Caco-2 (cell line): ENCODE measurements at regions not wholly inside any gene's neighbourhood (a gene's known extent, or its start where the extent isn't known, plus 50 kb on each side); places are given as distances from the start of the nearest gene placed in this dataset.

ENCODE experiments used
- BruUV-seq: library from RNA; stranded (reverse); fragments of 400-500 nt; replicated peaks from 2 replicates; lab custom pipeline; 2021; lab: Mats Ljungman, UMichigan
- CTCF ChIA-PET: fragments of 300-600 bp; sonication (Branson Sonifier 250); formaldehyde crosslinking; loops from one replicate; lab custom pipeline; 2022; ENCODE audit warnings: antibody characterized with exemption; lab: Charles Lee
- POLR2A ChIA-PET: fragments of 300-600 bp; sonication (Branson Sonifier 250); formaldehyde crosslinking; loops from one replicate; lab custom pipeline; 2022; ENCODE audit warnings: antibody characterized with exemption; lab: Charles Lee
- DNase-seq, 2 experiments: peaks; one replicate each; pipeline versions ENCODE4 v3.0.0 to v3.0.0-alpha.2; 2020 to 2022
- H3K27me3 ChIP-seq: replicated peaks from 2 replicates; pipeline ENCODE4 v1.6.0; 2011; ENCODE audit warnings: low read length; ENCODE audit not compliant: control insufficient read depth, insufficient read depth
- H3K36me3 ChIP-seq: 2 replicates; pipeline ENCODE4 v1.5.1; 2011; ENCODE audit warnings: low read length; ENCODE audit not compliant: control insufficient read depth, insufficient read depth
- H3K4me1 ChIP-seq: fragments of 250-450 bp; sonication (Bioruptor Pico); 2 replicates; pipeline ENCODE4 v1.5.1; 2020; ENCODE audit warnings: mild to moderate bottlenecking
- H3K4me3 ChIP-seq: 2 replicates; pipeline ENCODE4 v1.5.1; 2011; ENCODE audit warnings: low read depth, mild to moderate bottlenecking, control low read depth, low read length
- H3K9me3 ChIP-seq: fragments of 250-450 bp; sonication (Bioruptor Pico); 2 replicates; pipeline ENCODE4 v1.5.1; 2020; ENCODE audit warnings: mild to moderate bottlenecking, moderate library complexity
- H3K27ac Mint-ChIP-seq: one replicate; pipeline ENCODE4 v1.8.0; 2022; ENCODE audit warnings: mixed read lengths; ENCODE audit not compliant: unreplicated experiment
- H3K27me3 Mint-ChIP-seq: one replicate; pipeline ENCODE4 v1.8.0; 2022; ENCODE audit warnings: mixed read lengths; ENCODE audit not compliant: insufficient read depth, unreplicated experiment
- H3K36me3 Mint-ChIP-seq: one replicate; pipeline ENCODE4 v1.8.0; 2022; ENCODE audit warnings: mild to moderate bottlenecking, mixed read lengths; ENCODE audit not compliant: insufficient read depth, unreplicated experiment
- H3K4me1 Mint-ChIP-seq: one replicate; pipeline ENCODE4 v1.8.0; 2022; ENCODE audit warnings: low read depth, mixed read lengths; ENCODE audit not compliant: unreplicated experiment
- H3K4me3 Mint-ChIP-seq: one replicate; pipeline ENCODE4 v1.8.0; 2022; ENCODE audit warnings: mild to moderate bottlenecking, moderate library complexity, mixed read lengths; ENCODE audit not compliant: unreplicated experiment
- H3K9me3 Mint-ChIP-seq: one replicate; pipeline ENCODE4 v1.8.0; 2022; ENCODE audit warnings: mixed read lengths; ENCODE audit not compliant: unreplicated experiment
- CTCF ChIP-seq, 2 experiments: fragments of 200-600 bp in 1 of 2; IDR thresholded peaks; 1 replicate in 1 of 2; 2 replicates in 1 of 2; pipeline versions ENCODE4 v1.5.1 to v1.8.0; 2011 to 2022; ENCODE audit warnings: antibody characterized with exemption in 1 of 2, control low read depth in 1 of 2, inconsistent platforms in 1 of 2, low read depth in 1 of 2, low read length in 1 of 2, mild to moderate bottlenecking in 1 of 2, moderate library complexity in 1 of 2; ENCODE audit not compliant: insufficient read depth in 1 of 2, severe bottlenecking in 1 of 2, unreplicated experiment in 1 of 2
- intact Hi-C: fragments of 100-400 bp; cut with micrococcal nuclease; formaldehyde crosslinking; loops from one replicate; pipeline ENCODE4 v1.10.0; 2022; ENCODE audit not compliant: unreplicated experiment

GRCh38 chr12:115017346-115017745 lies 333.4 kb upstream of the TBX3 start:
- Histone ChIP-seq H3K27me3 (no peaks in the 10 kb centered on the region), H3K4me1 (no peaks in the 10 kb centered on the region), H3K9me3 (no peaks in the 10 kb centered on the region), H3K36me3 (no peaks in the 10 kb centered on the region), H3K4me3 (no peak overlapping the region)
- POLR2A ChIA-PET: no interaction called here
- no peak for DNase-seq
- Mint-ChIP-seq H3K27me3 (peaks cover 4% of the 10 kb centered on the region), H3K4me3 (no peak overlapping the region), H3K4me1 (peaks cover 6% of the 10 kb centered on the region), H3K9me3 (peaks cover 12% of the 10 kb centered on the region), H3K27ac (no peak overlapping the region), H3K36me3 (peaks cover 4% of the 10 kb centered on the region)
- TF ChIP-seq CTCF (IDR thresholded peaks at IDR 0.05; ENCODE audit: insufficient read depth in 1 of 2, low read depth in 1 of 2, low read length in 1 of 2, severe bottlenecking in 1 of 2, unreplicated experiment in 1 of 2): no peak
- intact Hi-C loops: no loop called here
- CTCF ChIA-PET: no interaction called here
- no TSS peak for BruUV-seq

GRCh38 chr12:115013236-115013981 lies 329.4 kb upstream of the TBX3 start:
- H3K36me3 Mint-ChIP-seq: peaks cover 4% of the 10 kb centered on the region
- Histone ChIP-seq H3K4me3 (no peak overlapping the region), H3K27me3 (no peaks in the 10 kb centered on the region), H3K9me3 (no peaks in the 10 kb centered on the region), H3K36me3 (no peaks in the 10 kb centered on the region), H3K4me1 (no peaks in the 10 kb centered on the region)
- intact Hi-C loops: no loop called here
- CTCF ChIA-PET: no interaction called here
- no TSS peak for BruUV-seq
- POLR2A ChIA-PET: no interaction called here
- H3K27ac Mint-ChIP-seq: no peak overlapping the region
- DNase-seq: no peak
- TF ChIP-seq CTCF (IDR thresholded peaks at IDR 0.05; ENCODE audit: insufficient read depth in 1 of 2, low read depth in 1 of 2, low read length in 1 of 2, severe bottlenecking in 1 of 2, unreplicated experiment in 1 of 2): no peak
- peaks cover 16% of the 10 kb centered on the region for H3K9me3 Mint-ChIP-seq
- no peak overlapping the region for H3K4me3 Mint-ChIP-seq
- H3K4me1 Mint-ChIP-seq: peaks cover 6% of the 10 kb centered on the region
- H3K27me3 Mint-ChIP-seq: peaks cover 4% of the 10 kb centered on the region

- Mint-ChIP-seq H3K27ac (no peak overlapping the region), H3K9me3 (peaks cover 10% of the 10 kb centered on the region), H3K4me1 (peaks cover 6% of the 10 kb centered on the region), H3K27me3 (peaks cover 4% of the 10 kb centered on the region), H3K36me3 (peaks cover 4% of the 10 kb centered on the region), H3K4me3 (no peak overlapping the region)
- Histone ChIP-seq H3K27me3 (no peaks in the 10 kb centered on the region), H3K4me3 (no peak overlapping the region), H3K4me1 (no peaks in the 10 kb centered on the region), H3K9me3 (no peaks in the 10 kb centered on the region), H3K36me3 (no peaks in the 10 kb centered on the region)
- POLR2A ChIA-PET: no interaction called here
- CTCF ChIA-PET: no interaction called here
- BruUV-seq: no TSS peak
- TF ChIP-seq CTCF (IDR thresholded peaks at IDR 0.05; ENCODE audit: insufficient read depth in 1 of 2, low read depth in 1 of 2, low read length in 1 of 2, severe bottlenecking in 1 of 2, unreplicated experiment in 1 of 2): no peak
- intact Hi-C loops: no loop called here
- no peak for DNase-seq
Measured at GRCh38 chr12:115012861-115013235, 328.9 kb upstream of the TBX3 start.
